MM.1S (cell line): ENCODE measurements at regions not wholly inside any gene's neighbourhood (a gene's known extent, or its start where the extent isn't known, plus 50 kb on each side); places are given as distances from the start of the nearest gene placed in this dataset.

Experiments
- CTCF ChIP-seq: fragments of 300-600 bp; sonication (generic); IDR thresholded peaks from 2 replicates; pipeline ENCODE4 v1.5.1; 2016; ENCODE audit warnings: antibody characterized with exemption, low read length, mixed read lengths
- EZH2 ChIP-seq: fragments of 300-600 bp; sonication (generic); optimal IDR thresholded peaks from 2 replicates; pipeline ENCODE3; 2017; ENCODE audit warnings: low read depth, mild to moderate bottlenecking, antibody characterized with exemption, low read length, mixed read lengths
- EZH2phosphoT487 ChIP-seq: fragments of 300-600 bp; sonication (generic); IDR thresholded peaks from 2 replicates; pipeline ENCODE4 v1.6.1; 2018; ENCODE audit warnings: antibody characterized with exemption, low read length

GRCh38 chr5:129406440-129406839, 53.7 kb upstream of the ADAMTS19 start:
- TF ChIP-seq CTCF, result no peak
- TF ChIP-seq EZH2, result no peak
- no peak for TF ChIP-seq EZH2phosphoT487
